ENCODE measurements at regions not wholly inside any gene's neighbourhood (a gene's known extent, or its start where the extent isn't known, plus 50 kb on each side); places are given as distances from the start of the nearest gene placed in this dataset.

DNA sequence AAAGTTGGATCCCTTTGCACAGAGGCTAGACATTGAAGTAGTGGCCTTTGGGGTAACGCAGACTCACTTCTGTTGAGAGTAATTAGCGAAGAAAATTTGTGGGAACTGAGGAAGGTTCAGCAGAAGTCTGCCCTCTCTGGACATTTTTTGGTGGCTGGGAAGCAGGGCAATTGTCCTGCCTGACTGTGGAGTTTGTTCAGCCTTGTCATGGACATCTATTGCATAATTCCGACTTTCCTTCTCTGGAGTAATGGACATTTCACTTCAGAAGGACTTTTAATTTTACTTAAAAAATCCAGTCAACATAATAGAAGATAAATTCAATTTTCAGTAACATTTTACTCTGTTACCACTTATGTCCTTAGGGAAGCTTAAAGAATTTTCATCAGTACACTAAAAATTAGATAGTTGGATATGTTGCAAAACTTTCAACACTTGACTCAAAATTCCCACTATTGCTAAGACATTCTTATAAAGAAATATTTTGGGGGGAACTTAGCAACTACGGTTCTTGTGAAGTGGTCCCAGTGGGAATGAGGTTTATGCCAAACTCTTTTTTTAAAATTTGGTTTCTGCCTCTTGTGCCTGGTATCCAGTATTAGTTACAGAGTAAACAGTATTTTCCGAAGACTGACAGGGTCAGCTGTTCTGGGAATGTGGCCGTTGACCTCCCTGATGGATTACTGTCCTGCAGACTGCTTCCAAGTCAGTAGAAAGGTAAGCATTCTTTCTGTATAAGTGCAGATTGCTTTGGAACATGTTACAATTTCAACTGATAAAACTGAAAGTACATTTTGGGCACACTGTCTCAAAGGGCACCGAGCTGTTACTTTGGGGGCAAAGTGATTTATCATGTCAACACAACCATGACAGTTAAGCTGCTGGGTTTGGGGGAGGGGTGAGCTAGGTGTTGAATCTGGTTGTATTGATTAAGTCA lies 100.6 kb upstream of the MLIP start:
- DNase-seq, result no peak

- DNase-seq, result no peak
Measured at GRCh38 chr6:54011277-54011648, 100.0 kb upstream of the MLIP start.

- no peak for DNase-seq
Measured at GRCh38 chr6:54013966-54014365, 97.3 kb upstream of the MLIP start.

DNA sequence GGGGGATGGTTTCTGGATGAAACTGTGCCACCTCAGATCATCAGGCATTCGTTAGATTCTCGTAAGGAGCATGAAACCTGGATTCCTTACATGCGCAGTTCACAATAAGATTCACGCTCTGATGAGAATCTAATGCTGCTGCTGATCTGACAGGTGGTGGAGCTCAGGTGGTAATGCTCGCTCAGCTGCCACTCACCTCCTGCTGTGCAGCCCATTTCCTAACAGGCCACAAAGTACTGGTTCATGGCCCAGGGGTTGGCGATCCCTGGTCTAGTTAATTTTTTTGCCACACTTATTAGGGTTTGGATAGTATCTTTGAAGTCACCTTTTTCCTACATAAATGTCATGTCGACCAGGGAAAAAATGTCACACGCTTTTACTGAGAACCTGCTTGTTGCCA lies 96.8 kb upstream of the MLIP start:
- no peak for DNase-seq

DNA sequence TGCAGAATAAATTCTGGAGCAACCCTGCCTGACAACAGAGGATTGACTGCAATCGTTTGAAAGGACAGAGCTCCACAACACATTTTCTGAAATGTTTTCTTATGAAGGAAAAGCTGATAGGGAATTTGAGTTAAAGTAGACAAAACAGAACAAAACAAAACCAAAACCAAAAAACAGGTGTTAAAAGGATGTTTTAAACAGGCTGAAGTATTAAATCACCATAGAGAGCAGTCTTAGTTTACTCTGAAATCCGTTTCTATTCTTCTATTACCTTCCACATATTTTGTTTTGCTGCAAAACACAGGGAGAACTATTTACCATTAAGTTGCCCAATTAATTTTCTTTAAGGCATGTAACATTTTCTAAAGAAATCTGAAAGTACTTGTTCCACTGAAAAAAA lies 93.4 kb upstream of the MLIP start:
- DNase-seq, result no peak

- DNase-seq, result no peak
Measured at GRCh38 chr6:54018722-54019121, 92.5 kb upstream of the MLIP start.

DNA sequence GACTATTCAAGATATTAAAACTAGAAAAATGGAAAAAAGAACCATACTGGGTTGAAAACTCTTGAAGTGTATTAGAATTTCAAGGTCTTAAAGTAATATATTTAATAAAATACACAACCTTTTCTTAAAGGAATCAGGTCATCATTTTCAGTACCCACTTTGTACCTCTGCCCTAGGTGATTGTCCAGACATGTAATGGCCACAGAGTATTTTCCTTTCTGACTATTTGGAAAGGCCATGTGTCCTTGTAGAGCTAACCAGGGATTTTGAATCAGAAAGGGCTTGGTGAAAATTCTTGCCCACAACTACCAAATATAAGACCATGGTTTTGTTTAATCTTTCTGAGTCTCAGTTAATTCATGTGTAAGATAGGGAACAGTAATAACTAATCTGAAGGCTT lies 91.4 kb upstream of the MLIP start:
- DNase-seq, result no peak

DNA sequence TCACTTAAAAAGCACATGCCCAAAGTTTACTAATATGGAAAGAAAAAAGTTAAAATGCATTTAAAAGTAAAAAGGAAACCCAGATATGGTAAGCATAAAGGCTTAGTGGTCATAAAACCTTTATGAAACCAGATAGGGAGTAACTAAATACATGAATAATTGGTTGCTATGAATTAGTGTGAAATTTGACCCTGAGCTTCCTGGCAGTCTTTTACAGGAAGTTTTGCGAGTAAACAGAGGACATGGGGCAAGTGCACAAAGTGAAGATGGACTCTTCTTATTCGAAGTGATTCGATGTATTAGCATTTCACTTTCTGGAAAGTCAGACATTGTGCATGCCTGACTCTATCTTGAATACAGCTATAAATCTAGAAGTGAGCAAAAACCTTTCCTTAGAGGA lies 90.9 kb upstream of the MLIP start:
- no peak for DNase-seq

DNA sequence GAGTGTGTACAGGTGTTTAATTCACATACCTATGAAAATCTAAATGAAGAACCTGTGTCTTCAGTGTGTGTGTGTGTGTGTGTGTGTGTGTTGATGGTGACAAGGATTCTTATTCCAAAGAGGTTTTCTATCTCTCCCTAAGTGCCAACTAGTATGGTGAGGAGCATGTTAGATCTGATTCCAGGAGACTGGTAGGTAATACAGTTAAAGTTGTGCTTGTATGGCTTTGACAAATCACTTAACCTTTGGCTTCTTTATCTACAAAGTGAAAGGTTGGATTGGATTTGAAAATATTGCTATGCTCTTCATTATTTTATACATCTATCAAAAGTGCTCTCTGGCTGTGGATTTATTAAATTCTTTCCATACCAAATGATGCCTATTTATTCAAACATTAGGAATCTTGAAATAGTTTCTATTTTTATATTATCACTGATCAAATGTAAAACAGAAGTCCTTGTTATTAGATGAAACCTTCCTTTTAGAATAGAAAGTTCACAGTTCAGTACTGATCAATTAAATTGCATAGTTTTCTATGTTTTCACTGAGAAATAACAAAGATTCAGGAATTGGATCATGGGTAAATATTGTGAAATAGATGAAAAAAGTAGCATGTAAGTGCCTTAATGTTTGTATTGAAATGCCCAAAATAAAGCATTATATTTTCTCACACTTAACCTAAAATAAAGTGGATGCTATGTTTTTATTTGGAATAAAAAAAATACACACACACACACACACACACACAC lies 84.4 kb upstream of the MLIP start:
- no peak for DNase-seq

- DNase-seq, result no peak
Measured at GRCh38 chr6:54028170-54028569, 83.1 kb upstream of the MLIP start.

DNA sequence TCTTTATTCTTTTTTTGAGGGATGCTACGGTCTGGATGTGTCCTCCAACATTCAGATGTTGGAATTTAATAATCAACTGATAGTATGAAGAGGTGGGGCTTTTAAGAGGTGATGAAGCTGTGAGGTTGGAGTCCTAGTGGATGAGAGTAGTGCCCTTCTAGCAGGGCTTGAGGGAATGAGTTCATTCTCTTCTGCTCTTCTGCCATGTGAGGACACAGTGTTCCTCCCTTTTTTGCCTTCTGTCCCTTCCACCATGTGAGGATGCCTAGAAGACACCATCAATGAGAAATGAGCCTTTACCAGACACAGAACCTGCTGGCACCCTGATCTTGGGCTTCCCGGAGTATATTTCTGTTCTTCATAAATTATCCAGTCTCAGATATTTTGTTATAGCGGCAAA lies 82.1 kb upstream of the MLIP start:
- DNase-seq, result no peak

DNA sequence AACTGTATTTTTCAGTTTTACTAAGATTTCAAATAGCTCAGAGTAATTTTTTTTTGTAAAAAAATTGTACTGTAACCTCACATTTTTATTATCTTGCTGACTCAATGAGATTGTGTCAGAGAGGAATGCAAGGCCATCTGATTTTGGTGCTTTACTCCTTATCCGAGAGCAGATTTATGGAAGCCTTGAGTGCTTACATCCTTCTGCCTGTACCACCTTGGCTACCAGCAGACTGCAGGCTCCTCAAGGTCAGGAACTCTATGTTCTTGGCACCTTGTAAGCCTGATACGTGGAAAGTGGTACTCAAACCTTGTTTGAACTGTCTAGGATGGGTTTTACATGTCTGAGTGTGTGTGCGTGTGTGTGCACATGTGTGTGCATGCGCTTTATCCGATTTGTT lies 80.1 kb upstream of the MLIP start:
- DNase-seq, result no peak

- no peak for DNase-seq
Measured at GRCh38 chr6:54037277-54037779, 73.9 kb upstream of the MLIP start.

- no peak for DNase-seq
Measured at GRCh38 chr6:54040545-54040944, 70.7 kb upstream of the MLIP start.

DNA sequence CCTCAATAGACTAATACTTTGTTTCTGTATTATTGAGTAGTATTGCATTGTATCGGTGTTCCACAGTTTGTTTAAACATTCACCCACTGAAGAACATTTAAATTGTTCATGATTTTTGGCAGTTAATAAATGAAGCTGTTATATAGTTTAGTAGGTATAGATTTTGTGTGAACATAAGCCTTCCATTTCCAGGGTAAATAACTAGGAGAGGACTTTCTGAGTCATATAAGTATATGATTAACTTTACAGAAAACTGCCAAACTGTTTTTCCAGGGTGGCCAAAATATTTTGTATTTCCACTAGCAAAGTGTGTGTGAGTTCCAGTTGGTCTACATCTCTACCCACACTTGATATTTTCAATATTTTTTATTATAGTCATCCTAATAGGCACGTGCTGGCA lies 70.0 kb upstream of the MLIP start:
- DNase-seq, result no peak

GRCh38 chr6:54043360-54043759 lies 67.9 kb upstream of the MLIP start:
- DNase-seq, result no peak

DNA sequence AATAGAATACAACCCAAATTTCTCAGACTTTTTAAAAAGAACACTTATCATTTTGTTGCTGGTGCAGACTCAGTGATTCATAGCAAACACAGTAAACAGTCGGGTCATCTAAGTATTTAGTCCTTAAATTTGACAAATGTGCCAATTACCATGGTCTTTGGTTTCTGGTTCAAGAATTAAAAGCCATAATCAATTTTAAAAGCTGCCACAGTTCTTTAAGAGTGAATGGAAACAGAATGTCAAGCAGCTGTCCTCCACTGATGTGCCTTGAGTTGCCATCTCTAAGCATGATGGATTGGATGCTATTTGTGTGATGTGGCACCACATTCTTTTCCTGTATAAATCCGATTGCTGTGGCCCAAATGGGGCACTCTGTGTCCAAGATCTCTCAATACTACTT lies 67.2 kb upstream of the MLIP start:
- no peak for DNase-seq

- DNase-seq, result no peak
Measured at GRCh38 chr6:54048782-54049181, 62.5 kb upstream of the MLIP start.

DNA sequence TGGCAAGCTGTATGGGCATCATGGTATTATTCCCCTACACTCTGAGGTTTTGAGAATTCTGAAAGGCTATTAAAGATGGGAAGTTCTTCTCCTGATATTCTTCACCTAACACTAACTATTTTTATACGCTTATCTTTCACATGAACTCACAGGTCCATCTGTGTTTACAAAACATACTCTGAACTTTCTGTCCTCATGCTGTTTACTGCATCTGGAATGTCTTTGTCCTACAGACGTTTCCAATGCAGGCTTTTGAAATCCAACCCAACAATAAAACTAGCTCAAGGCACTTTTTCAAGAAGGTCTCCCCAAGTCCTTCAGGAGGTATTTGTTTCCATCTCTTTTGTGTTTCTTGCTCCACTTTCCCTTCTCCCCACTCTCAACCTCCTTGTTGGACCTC lies 60.5 kb upstream of the MLIP start:
- DNase-seq, result no peak

GRCh38 chr6:54053881-54054391 lies 57.3 kb upstream of the MLIP start:
- DNase-seq, result no peak

GRCh38 chr6:54056105-54056504 lies 55.1 kb upstream of the MLIP start:
- DNase-seq, result no peak

DNA sequence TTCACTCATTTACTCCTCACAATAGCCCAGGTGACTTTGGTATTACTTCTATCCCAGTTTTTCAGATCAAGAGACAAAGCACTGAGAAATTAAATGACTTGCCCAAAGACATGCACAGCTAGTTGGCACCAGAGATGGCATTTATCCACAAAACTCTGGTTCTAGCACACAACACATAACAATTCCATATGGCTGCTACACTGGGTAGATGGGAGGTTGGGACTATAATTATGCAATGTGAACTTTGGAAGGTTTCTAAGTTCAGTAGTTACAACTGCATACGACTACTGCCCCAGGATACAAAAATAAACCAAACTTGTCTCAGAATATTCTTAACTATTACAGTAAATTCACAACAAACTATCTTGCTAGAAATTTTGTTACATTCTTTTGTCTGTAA lies 54.2 kb upstream of the MLIP start:
- no peak for DNase-seq

DNA sequence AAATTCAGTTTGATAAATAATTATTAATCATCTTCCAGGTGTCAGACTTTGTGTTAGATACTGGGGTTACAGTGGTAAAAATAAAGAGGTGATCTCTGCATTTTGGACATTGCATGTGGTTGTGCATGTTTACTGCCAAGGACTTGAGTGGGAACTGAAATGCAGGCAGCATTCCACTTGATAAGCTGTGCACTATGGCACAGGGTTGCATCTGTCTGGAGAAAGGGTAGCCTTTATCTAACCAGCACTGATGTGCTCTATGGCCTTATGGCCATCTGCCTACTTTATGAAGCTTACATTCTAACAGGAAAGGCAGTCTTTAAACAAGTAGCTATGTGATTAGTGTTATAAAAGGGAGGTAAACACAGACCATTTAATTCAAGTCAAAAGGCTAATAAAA lies 53.0 kb upstream of the MLIP start:
- DNase-seq, result no peak

DNA sequence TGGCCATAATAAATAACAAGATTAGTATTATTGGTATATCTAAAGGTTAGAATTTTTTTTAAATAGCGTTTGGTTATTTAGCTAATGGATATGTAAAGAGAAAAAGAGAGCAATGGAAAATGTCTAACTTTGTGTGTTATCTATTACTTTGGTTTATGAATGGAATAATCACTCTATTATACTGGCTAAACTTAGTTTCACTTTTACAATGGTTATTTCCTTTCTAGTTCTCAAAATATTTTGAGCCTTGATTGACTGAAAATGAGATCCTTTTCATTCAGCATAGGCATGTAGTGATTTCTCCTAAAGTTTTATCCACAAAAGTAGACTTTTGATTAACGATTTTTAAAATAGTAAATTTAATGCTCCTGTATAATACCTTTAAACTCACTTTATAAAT lies 51.6 kb upstream of the MLIP start:
- DNase-seq, result no peak
